H1 (cell line): ENCODE measurements at regions not wholly inside any gene's neighbourhood (a gene's known extent, or its start where the extent isn't known, plus 50 kb on each side); places are given as distances from the start of the nearest gene placed in this dataset.

Experiments
- ASH2L ChIP-seq: fragments of 200-600, 300-600 bp; sonication (generic); IDR thresholded peaks from one replicate; pipeline ENCODE4 v1.7.1; 2017; ENCODE audit warnings: low read length
- CBX8 ChIP-seq: fragments of 300-800, 300-1000 bp; sonication (generic); IDR thresholded peaks from 2 replicates; pipeline ENCODE4 v1.7.1; 2016; ENCODE audit warnings: low read depth, low read length, borderline replicate concordance
- CHD2 ChIP-seq: IDR thresholded peaks from 2 replicates; pipeline ENCODE4 v1.6.1; 2012; ENCODE audit warnings: low read length, improper control_type of control experiment
- CHD7 ChIP-seq: fragments of 300-600 bp; sonication (generic); IDR thresholded peaks from 2 replicates; pipeline ENCODE4 v1.7.1; 2012; ENCODE audit warnings: low read length, moderate library complexity, mild to moderate bottlenecking, inconsistent platforms; ENCODE audit not compliant: insufficient replicate concordance
- CTBP2 ChIP-seq: IDR thresholded peaks from 2 replicates; pipeline ENCODE4 v1.7.0; 2011; ENCODE audit warnings: borderline replicate concordance, mild to moderate bottlenecking, moderate library complexity, mixed read lengths, low read length; ENCODE audit not compliant: insufficient read depth, insufficient read length
- GABPA ChIP-seq: IDR thresholded peaks from 2 replicates; pipeline ENCODE4 v1.6.1; 2011; ENCODE audit warnings: mild to moderate bottlenecking, low read length, moderate library complexity, borderline replicate concordance; ENCODE audit not compliant: insufficient read depth
- HDAC6 ChIP-seq: IDR thresholded peaks from one replicate; pipeline ENCODE4 v1.7.1; 2012; ENCODE audit warnings: low read depth, mild to moderate bottlenecking, inconsistent platforms, low read length, moderate library complexity
- JUN ChIP-seq: IDR thresholded peaks from 2 replicates; pipeline ENCODE4 v1.6.1; 2011; ENCODE audit warnings: low read depth, mild to moderate bottlenecking, improper control_type of control experiment, low read length
- JUND ChIP-seq: IDR thresholded peaks from 2 replicates; pipeline ENCODE4 v1.6.1; 2011; ENCODE audit warnings: mild to moderate bottlenecking, improper control_type of control experiment, low read length
- KDM1A ChIP-seq: fragments of 200-600, 300-600 bp; sonication (generic); IDR thresholded peaks from 2 replicates; pipeline ENCODE4 v1.7.1; 2016; ENCODE audit warnings: mild to moderate bottlenecking, low read length, borderline replicate concordance
- KDM5A ChIP-seq: fragments of 200-600 bp; IDR thresholded peaks from 2 replicates; pipeline ENCODE4 v1.7.1; 2012; ENCODE audit warnings: mild to moderate bottlenecking, low read length, inconsistent platforms, mixed read lengths

- no peak for TF ChIP-seq CHD7
- no peak for TF ChIP-seq JUND
- no peak for TF ChIP-seq GABPA
- TF ChIP-seq HDAC6: no peak
- TF ChIP-seq KDM1A: no peak
- TF ChIP-seq CTBP2: no peak
- no peak for TF ChIP-seq KDM5A
- no peak for TF ChIP-seq ASH2L
- TF ChIP-seq JUN: no peak
- no peak for TF ChIP-seq CHD2
- TF ChIP-seq CBX8: no peak
- TF ChIP-seq, all 59 proteins: peak for 0
Measured at GRCh38 chr11:98365941-98366340, 654.8 kb upstream of the CNTN5 start (continued).
